Uterus (tissue), 3 donors: ENCODE measurements at regions not wholly inside any gene's neighbourhood (a gene's known extent, or its start where the extent isn't known, plus 50 kb on each side); places are given as distances from the start of the nearest gene placed in this dataset.

Experiments used
- DNase-seq, 2 donors: peaks; one replicate each; pipeline ENCODE4 v3.0.0-alpha.2; 2019 to 2020
- H3K27ac ChIP-seq, 2 donors: fragments of 200-600 bp; sonication (generic); 1 replicate in 1 of 2; 2 replicates in 1 of 2; pipeline ENCODE4 v1.5.1; 2016 to 2018
- H3K27me3 ChIP-seq, 2 donors: fragments of 200-600 bp; sonication (generic); one replicate each; pipeline ENCODE4 v1.5.1; 2018 to 2019; ENCODE audit warnings: control low read depth in 1 of 2
- H3K36me3 ChIP-seq, 2 donors: fragments of 200-600 bp; sonication (generic); one replicate each; pipeline ENCODE4 v1.5.1; 2019; ENCODE audit warnings: control low read depth in 1 of 2
- H3K4me1 ChIP-seq, 2 donors: fragments of 200-600 bp; sonication (generic); one replicate each; pipeline ENCODE4 v1.5.1; 2018 to 2019; ENCODE audit warnings: control low read depth in 1 of 2
- H3K4me3 ChIP-seq, 2 donors: fragments of 200-600 bp; sonication (generic); 1 replicate in 1 of 2; 2 replicates in 1 of 2; pipeline ENCODE4 v1.5.1; 2018 to 2019; ENCODE audit warnings: mild to moderate bottlenecking in 1 of 2
- H3K9me3 ChIP-seq, 2 donors: fragments of 200-600 bp; sonication (generic); one replicate each; pipeline ENCODE4 v1.5.1; 2019; ENCODE audit warnings: control low read depth in 1 of 2
- POLR2A ChIP-seq, 2 donors: fragments of 450-650 bp; IDR thresholded peaks; one replicate each; pipeline ENCODE4 v1.6.1; 2016; ENCODE audit warnings: antibody characterized with exemption in 2 of 2, mild to moderate bottlenecking in 1 of 2, moderate library complexity in 1 of 2
- intact Hi-C: fragments of 100-400 bp; cut with DNase I; formaldehyde crosslinking; loops from one replicate; pipeline ENCODE4 v1.15.1; 2023; ENCODE audit warnings: low total_unique reads
- TF ChIP-seq, protein P1 (sequence below), 4 experiments: fragments of 200-600 bp in 2 of 4; fragments of 450-650 bp in 2 of 4; sonication (generic) in 2 of 4; IDR thresholded peaks; one replicate each; pipeline ENCODE4 v1.5.1; 2016 to 2019; ENCODE audit warnings: antibody characterized with exemption in 4 of 4, mild to moderate bottlenecking in 2 of 4, moderate library complexity in 1 of 4
- donor health status: DM: yes; HTN: yes; CAD: no.

DNA sequence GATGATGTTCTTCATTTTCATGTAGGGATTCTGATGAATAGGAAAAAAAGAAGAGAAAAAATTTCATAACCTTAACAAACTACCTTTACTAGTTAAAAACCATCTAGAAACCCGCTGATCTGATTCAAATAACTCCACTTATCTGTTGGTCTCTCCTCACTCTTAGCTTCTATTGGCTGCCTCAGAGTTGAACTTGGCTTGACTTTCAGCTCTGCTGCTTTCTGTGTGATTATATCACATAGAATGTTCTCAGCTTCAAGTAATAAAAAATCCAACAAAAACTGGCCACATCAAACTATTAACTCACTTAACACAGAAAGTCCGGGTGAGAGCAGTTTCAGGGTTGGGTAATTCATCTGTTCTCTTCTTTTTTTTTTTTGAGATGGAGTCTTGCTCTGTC lies 126.8 kb upstream of the RASGRP1 start:
- Histone ChIP-seq H3K36me3 (no peaks in the 10 kb centered on the region), H3K9me3 (no peaks in the 10 kb centered on the region), H3K27me3 (no peaks in the 10 kb centered on the region), H3K27ac (no peak overlapping the region), H3K4me1 (no peaks in the 10 kb centered on the region), H3K4me3 (no peak overlapping the region)
- no peak for TF ChIP-seq POLR2A (IDR thresholded peaks at IDR 0.05)
- TF ChIP-seq, protein P1, sequence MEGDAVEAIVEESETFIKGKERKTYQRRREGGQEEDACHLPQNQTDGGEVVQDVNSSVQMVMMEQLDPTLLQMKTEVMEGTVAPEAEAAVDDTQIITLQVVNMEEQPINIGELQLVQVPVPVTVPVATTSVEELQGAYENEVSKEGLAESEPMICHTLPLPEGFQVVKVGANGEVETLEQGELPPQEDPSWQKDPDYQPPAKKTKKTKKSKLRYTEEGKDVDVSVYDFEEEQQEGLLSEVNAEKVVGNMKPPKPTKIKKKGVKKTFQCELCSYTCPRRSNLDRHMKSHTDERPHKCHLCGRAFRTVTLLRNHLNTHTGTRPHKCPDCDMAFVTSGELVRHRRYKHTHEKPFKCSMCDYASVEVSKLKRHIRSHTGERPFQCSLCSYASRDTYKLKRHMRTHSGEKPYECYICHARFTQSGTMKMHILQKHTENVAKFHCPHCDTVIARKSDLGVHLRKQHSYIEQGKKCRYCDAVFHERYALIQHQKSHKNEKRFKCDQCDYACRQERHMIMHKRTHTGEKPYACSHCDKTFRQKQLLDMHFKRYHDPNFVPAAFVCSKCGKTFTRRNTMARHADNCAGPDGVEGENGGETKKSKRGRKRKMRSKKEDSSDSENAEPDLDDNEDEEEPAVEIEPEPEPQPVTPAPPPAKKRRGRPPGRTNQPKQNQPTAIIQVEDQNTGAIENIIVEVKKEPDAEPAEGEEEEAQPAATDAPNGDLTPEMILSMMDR (IDR thresholded peaks at IDR 0.05) = no peak
- intact Hi-C loops = no loop called here
- no peak for DNase-seq

DNA sequence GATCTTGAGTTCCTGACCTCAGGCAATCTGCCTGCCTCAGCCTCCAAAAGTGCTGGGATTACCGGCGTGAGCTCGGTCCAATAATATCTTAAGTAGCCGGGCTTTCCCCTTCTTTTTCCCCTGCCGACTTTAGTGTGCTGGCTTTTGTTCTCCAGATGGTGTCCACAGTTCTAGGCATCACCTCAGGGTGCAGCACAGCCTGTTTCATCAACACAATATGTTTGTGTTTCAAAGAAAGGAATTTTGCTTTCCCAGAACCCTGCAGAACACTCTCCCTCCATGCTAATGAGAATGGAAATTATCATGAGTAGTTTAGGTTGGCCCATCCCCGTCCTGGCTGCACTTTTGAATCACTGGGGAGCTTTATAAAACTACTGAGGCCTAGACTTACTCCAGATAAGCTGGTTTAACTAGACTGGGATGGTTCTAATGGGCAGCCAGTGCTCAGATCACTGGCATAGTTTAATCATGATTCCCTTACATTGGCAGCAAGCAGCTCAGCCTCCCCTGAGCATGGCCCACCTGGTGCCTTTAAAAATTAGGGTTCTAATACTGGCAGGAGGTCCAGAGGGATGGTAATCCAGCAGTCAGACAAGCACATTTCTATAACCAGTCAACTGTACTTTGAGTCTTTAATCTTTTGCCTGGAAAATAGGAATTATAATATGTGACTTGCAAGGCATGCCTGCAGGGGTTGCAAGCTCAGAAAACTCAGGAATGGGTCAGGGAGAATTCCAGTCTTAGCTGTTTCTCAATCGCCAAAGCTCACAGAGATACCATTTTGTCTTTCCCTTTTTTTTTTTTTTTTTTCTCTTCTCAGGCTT lies 127.6 kb upstream of the RASGRP1 start:
- H3K9me3 ChIP-seq = no peaks in the 10 kb centered on the region
- intact Hi-C loops = no loop called here
- H3K4me1 ChIP-seq = no peaks in the 10 kb centered on the region

DNA sequence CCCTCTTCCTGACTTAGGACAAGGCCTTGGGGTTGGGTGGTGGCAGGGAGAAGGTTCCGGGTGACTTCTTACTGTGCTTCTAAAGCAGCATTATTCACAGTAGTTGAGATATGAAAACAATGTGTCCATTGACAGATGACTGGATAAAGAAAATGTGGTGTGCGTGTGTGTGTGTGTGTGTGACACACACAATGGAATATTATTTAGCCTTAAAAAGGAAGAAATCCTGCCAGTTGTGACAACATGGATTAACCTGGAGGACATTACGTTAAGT lies 128.1 kb upstream of the RASGRP1 start:
- Histone ChIP-seq H3K4me1 (no peaks in the 10 kb centered on the region), H3K9me3 (no peaks in the 10 kb centered on the region), H3K36me3 (no peaks in the 10 kb centered on the region), H3K27me3 (no peaks in the 10 kb centered on the region), H3K4me3 (no peak overlapping the region), H3K27ac (no peak overlapping the region)
- intact Hi-C loops = no loop called here
- no peak for DNase-seq
- no peak for TF ChIP-seq POLR2A (IDR thresholded peaks at IDR 0.05)
- TF ChIP-seq, protein P1 (IDR thresholded peaks at IDR 0.05) = no peak

More for the DNA sequence above, 127.6 kb upstream of the RASGRP1 start:
- DNase-seq = no peak
- H3K4me3 ChIP-seq = no peak overlapping the region
- H3K27ac ChIP-seq = no peak overlapping the region
- H3K36me3 ChIP-seq = no peaks in the 10 kb centered on the region
- TF ChIP-seq, protein P1 (IDR thresholded peaks at IDR 0.05) = no peak
- no peak for TF ChIP-seq POLR2A (IDR thresholded peaks at IDR 0.05)
- no peaks in the 10 kb centered on the region for H3K27me3 ChIP-seq

DNA sequence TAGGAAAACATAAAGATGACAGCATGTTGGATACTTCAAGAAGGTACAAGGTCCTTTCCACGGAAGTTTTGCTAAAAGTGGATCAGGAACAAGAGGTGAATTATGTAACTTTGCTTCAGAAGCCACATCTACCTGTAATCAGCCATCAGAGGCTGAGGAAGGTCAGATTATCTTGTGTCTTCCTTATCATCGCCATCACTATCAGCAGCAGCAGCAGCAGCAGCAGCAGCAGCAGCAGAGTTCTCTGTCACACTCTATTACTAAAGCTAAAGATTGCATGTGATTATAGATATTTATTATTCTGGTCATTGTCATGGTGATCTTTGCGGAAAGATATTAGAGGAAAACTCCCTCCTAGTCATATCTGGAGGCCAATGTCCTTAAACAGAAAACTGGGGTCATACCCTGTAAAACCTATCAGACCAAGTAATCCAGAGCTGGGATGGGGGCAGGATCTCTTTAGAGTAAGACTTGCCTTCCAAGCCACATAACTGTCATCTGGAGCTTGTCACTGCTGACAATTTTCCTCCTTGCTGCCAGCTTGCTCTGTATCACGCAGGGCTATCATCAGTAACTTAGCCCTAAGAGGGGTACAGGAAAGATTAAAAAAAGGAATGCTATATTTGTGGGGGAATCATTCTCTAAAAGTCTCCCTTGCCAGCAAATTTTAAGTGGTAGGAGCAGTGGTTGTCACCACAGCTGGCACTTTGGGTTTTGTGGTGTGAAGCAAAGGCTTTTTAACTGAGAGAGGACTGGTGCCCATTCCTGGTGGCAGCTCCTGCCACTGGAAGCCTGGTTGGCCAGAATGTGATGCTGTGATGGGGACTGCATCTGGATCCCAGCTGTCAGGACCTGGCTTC lies 130.9 kb upstream of the RASGRP1 start:
- Histone ChIP-seq H3K4me1 (no peaks in the 10 kb centered on the region), H3K4me3 (no peak overlapping the region), H3K9me3 (no peaks in the 10 kb centered on the region), H3K36me3 (no peaks in the 10 kb centered on the region), H3K27ac (no peak overlapping the region), H3K27me3 (no peaks in the 10 kb centered on the region)
- intact Hi-C loops = no loop called here
- no peak for DNase-seq
- TF ChIP-seq, protein P1 (IDR thresholded peaks at IDR 0.05) = no peak
- TF ChIP-seq POLR2A (IDR thresholded peaks at IDR 0.05) = no peak

DNA sequence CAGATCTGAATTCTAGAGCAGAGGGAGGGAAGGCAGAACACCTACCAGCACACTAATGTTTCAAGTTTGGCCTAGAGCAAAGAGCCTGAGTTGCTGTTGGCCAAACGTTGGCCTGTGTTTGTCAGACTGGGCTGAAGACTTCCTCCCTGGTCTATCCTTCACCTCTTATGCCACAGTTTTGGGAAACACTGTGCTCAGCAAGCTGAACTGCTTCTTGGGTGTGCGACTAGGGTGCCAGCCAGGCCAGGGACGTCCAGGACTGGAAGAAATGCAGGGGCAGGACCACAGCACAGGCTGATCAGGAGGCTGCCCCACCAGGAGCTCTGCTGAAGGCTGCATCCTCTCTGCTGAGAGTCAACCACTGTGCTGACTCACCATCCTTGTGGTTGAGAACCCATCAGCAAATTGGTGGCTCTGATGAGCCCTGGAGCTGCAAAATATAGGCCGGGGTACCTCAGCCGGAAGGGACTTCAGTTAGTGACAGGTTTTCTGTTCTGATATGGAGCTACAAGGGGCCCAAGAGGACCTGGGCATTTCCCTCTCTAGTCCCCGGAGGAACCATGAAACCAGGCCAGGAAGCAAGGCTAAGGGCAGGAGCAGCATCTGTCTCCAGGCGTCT lies 131.6 kb upstream of the RASGRP1 start:
- H3K4me3 ChIP-seq = no peak overlapping the region
- H3K9me3 ChIP-seq = no peaks in the 10 kb centered on the region
- intact Hi-C loops = no loop called here
- DNase-seq = no peak
- TF ChIP-seq, protein P1 (IDR thresholded peaks at IDR 0.05) = no peak
- no peak for TF ChIP-seq POLR2A (IDR thresholded peaks at IDR 0.05)
- H3K4me1 ChIP-seq = no peaks in the 10 kb centered on the region
- H3K36me3 ChIP-seq = no peaks in the 10 kb centered on the region
- no peaks in the 10 kb centered on the region for H3K27me3 ChIP-seq
- H3K27ac ChIP-seq = no peak overlapping the region
